Superior temporal gyrus (tissue), 1 donor: ENCODE measurements at regions not wholly inside any gene's neighbourhood (a gene's known extent, or its start where the extent isn't known, plus 50 kb on each side); places are given as distances from the start of the nearest gene placed in this dataset.
"Not testable (repeated sequence)": the region's sequence is repeated elsewhere in the genome, so short reads cannot be mapped to it uniquely, and the experiment has no call there.

Source experiments
- DNase-seq: peaks from one replicate; pipeline ENCODE4 v3.0.0-alpha.2; 2016; ENCODE audit errors: extremely low spot score

DNA sequence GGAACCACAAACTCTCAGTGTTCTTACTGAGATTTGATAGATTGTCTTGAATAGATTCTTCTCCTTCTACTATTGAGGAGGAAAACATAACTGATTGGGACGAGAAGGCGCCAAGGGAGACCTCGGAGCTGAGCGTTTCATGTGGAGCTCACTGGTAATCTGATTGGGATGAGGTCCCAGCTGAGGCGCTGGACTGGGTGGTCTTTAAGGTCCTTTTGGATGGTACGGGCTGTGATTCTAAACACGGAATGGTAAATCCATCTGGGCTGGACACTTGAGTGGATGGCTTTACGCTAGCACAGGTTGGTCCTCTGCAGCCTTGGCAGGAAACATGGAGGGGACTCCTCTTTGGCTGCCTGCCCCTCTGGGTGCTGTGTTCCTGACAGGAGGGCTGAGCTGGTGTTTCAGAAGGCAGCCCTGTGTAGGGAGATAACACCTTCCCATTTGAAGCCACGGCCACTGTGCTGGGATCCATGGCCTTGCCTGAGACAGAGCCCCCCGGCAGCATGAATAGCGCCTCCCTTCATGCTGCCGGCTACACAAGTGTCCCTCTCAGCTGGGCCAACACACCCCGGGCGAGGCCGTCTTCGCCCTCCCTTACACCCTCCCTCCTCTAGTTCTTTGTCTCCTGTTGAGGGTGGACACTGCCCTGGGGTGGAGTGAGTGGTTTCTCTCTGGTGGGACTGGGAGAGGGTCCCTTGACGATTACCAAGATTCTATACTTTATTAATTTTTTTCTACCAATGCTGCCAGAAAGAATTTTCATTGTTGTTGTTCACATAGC, 203.2 kb upstream of the SHH start:
- DNase-seq: no peak

- DNase-seq: no peak
Observed at GRCh38 chr7:156014808-156015207, 202.5 kb upstream of the SHH start.

DNA sequence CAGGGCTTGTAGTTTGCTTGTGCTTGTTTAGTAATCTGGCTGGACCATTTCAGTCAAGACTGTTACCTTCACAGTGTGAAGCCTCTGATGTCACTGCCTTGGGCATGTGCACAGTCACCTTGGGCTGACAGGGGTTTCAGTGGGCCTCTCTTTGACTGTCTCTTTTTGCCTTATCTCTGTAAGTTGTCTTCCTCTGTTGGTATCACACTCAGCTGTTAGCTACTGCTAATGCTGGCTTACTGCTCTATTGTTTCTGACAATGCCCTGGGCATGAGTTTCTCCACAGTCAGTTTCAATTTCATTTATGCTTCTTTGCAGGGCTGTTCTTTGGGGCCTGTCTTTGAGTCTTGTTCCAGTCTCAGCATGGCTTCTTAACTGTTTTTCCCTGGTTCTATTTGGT, 201.9 kb upstream of the SHH start:
- no peak for DNase-seq

DNA sequence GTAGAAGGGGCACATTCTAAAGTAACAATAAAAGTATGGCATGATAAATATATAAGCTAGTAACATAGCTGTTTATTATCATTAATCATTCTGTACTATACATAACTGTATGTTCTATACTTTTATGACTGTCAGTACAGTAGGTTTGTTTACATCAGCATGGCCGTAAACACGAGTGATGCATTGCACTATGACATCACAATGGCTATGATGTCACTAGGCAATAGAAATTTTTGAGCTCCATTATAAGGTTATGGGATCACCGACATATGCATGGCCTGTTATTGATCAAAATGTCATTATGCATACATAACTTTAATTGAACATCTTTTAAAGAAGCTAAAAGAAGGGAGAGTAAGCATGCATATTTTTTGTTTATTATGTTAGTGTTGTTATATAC, 200.1 kb upstream of the SHH start:
- DNase-seq: no peak

- DNase-seq: no peak
Observed at GRCh38 chr7:156009569-156009968, 197.3 kb upstream of the SHH start.

DNA sequence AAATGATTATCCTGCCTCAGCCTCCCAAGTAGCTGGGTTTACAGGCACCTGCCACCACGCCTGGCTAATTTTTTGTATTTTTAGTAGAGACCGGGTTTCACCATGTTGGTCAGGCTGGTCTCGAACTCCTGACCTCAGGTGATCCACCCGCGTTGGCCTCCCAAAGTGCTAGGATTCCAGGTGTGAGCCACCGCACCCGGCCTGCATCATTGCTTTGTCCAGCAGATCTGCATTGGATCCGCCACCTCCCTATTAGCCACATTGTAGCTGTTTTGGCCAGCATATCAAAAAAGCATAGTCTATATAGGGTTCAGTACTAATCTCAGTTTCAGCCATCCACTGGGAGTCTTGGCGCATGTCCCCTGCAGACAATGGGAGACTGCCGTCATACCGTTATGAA, 194.6 kb upstream of the SHH start:
- not testable (repeated sequence) for DNase-seq

DNA sequence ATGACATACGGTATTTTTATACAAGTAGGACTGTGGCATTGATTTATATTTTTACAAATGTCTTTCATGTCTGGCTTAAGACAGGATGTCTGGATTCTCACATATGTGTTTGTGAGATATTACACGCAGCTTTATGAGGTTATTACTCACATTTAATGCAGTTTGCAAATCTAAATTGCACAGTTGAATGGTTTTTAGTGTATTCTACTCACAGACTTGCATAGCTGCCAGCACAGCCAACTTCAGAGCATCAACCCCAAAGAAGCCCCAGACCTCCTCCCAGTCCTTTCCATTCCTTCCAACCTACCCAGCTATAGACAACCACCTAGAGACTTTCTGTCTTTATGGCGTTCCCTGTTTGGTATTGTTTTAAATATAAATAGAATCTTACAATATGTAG, 193.8 kb upstream of the SHH start:
- DNase-seq: no peak

DNA sequence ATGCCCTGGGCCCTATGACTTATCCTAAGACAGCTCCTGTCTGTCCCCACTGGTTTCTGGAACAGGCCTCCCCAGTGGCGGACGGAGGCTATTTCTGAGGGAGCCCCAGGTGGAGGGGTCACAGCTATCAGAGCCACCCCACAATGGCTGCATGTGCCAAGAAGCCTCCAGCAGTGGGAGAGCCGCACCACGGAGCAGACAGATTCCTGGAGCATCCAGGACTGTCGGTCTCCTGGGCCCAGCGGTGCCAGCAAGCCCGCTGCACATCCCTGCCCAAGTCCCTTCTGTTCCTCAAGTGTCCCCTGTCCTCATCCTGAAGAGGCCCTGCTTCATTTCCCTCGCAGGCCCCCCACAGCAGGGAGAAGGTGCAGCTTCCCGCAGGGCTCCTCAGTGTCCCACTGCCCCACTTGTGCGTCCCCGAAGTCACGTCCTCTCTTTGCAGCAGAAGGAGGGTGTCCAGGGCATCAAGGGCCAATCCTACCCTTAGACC, 193.0 kb upstream of the SHH start:
- no peak for DNase-seq

GRCh38 chr7:156004265-156005201, 192.3 kb upstream of the SHH start:
- no peak for DNase-seq

DNA sequence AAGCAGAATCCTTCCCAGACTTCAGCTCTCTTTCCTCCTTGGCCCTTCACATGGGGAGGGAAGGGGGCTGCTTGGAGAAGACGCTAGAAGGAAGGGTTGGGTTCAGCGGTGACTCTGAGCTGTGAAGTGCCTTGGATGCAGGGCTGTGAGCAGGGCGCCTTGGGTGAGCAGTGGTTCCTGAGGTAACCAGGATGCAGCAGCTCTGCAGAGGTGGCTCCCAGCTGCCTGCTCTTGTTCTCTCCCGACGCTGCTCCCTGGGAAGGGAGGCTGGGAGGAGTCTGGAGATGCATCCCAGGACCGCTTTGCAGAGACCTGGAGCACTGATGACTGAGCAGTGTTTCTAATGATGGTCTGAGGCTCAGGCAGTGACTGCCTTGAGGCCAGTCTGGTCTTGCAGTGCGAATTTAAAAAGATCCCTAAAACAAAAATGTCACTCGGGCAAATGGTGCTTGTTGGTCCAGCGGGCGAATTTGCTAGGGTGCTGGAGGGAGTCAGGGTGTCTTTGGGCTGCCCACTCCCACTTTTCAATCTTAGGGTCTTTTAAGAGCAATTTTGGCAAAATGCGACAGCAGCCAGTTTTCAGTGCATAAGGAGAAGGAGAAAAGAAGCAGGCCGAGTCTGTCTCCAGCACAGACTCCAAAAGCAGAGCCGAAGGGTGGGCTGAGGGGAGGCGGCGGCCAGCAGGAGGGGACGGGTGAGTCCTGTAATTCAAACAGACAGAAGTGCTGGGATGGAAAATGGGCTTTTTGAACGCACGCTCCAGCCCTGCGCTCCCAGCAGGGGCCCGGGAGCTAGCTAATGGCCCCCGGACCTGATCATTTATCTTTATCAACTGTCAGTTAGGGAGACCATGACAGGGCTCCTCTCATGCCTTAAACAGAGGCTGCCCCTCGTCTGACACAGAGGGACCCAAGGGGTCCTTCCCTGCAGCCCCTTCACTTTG, 191.2 kb upstream of the SHH start:
- no peak for DNase-seq

GRCh38 chr7:156002362-156003066, 190.3 kb upstream of the SHH start:
- no peak for DNase-seq

DNA sequence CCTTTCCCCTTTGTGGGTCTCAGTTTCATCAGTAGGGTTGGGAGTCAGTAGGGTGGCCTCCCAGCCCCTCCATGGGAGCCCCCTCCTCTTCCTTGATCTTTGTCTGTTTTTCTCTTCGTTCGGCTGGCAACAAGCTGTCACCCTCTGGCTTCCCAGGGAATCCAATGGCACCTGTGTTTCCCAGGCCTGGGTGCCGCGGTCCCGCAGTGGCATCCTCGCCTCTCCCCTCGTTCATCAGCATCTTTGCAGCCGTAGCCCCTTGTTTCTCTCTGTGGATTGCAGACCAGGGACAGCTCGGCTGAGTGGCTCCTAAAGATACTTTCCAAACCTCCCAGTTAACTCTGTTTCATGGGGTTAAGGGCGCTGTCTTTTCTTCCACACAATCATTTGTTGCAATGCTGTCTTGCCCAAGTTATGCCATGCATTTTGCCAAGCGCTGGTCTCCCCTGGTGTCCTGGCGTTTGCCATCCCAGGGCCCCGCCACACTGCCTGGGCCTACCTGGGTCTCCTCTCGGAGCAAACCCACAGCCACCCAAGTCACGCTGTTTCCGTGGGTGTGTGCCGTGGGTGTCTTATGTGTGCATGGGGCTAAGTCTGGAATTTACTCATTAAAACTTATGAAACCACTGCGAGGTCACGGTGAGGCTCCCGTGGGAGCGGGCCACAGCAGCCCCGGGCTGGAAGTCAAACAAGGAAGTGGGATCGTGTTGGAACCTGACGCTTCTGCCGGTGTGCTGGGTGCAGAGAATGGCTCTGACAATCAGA, 189.4 kb upstream of the SHH start:
- DNase-seq: no peak

DNA sequence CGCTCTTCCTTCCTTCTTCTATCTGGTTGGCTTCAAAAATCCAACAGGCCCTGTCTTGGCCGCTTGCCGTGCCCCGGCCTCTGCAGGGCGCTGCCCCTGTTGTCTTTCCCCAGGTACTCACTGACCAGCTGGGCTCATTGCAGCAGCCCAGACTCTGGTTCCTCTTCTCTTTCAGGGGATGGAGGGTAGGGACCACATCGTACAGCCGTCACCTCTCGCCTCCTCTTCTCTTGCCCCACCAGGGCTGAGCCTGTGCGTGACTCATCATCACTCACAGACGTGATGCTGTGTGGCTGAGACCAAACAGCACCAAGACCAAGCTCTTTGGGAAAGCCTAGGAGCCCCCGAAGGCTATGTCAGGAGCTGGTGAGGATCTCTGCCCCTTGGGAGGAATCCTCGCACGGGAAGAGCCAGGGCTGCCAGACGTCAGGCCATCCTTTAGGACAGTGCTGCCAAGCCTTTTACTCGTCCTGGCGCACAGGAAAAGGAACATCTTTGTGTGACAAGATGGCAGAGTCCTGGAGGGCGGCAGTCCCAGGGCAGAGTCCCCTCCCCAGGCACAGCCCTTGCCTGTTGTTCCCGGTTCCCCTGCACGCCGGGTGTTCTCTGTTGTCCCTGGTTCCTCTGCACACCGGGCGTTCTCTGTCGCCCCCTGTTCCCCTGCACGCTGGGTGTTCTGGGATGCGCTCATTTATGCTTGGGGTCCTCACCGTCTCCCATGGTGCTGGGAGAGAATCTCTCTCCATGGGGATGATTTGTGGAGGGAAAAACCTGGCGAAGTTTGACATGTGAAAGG, 188.5 kb upstream of the SHH start:
- DNase-seq: no peak

DNA sequence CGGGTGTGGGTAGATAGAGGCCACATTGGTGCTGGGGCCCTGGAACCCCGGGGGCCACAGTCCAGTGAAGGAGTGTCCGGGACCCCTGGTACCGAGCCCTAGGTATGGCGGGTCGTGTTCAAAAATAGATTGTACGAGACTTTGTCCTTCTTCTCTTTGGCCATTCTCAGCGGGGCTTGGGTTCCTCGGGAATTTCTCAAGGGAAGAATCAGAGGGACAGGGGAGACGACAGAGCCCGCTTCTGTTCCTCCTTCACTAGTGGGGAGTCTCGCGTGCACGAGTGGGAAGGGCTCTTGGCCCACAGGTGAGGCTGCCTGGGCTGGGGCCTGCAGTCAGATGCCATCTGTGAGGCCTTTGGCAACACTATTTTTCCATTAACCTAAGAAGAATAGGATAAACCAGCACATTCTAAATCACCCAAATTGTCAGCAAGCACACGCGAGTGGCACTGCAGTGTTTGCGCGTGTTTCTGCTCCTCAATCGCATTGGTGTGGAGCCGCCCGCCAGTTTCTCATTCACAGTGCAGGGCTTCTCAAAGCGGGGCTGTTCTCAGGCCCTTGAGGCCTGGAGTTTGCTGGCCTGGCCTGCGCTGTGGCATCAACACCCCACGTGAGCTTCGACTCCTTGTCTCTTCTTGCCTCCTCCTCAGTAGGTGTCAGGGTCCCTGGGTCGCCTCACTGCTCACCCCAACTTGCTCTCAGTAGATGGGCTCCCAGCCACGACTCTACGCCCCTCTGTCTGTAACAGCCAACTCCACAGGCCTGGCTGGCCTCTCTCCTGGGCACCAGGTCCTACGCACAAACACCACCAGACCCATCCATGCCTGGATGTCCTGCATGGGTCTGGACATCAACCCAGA, 187.6 kb upstream of the SHH start:
- no peak for DNase-seq

DNA sequence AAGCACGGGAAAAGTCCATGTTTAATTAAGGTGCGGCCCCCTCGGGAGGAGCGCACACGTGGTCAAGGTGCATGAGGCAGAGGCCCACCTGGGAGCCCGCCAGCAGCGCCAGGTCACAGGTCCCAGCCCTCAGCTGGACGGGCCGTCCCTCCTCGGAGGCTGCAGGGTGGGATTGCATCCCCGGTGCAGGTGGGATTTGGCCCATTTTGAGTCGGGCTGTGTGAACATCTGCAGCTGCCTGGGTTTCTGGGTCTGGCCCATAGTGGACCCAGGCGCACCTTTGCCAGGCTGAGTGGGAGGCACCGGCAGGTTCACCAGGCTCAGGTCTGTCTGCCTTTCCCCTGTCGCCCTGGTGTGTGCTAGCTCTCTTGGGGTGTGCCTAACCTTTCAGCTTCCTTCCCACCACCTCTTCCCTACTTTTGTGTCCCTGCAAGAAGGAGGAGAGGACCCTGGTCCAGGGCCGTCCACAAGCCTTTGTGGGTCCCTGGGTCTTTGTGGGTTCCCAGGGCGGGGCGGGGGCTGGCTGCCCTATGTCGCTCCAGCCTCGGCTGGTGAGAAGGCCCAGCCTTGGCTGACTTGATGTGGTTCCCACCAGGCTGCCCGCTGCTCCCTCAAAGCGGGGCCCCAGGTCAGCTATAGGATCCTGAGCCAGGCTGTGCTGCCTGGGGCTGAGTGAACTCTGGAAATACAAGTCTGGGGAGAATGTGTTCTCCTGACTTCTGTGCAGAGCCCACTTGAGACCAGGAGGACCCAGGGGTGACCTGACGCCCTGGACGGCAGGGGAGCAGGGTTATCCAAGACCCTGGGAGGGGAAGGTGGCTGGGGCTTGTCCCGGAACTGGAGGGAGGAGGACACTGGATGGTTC, 186.7 kb upstream of the SHH start:
- no peak for DNase-seq

DNA sequence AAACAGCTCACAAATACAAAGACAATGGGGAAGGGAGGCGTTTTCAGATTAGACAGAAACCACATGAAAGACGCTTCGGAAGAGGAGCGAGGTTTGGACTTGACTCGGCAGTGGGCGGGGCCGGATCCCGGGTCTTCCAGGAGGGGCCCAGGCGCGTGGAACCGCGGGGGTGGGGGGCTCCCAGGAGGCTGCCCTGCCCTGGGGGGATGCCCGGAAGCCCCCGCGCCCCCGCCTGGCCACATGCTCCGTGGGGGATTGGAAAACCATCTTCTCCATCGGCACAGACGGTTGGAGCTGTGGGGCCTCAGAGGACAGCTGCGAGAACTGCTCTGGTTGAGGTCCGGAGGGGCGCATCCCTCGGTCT, 186.0 kb upstream of the SHH start:
- no peak for DNase-seq
